Ovary (tissue), 3 donors: ENCODE measurements at regions not wholly inside any gene's neighbourhood (a gene's known extent, or its start where the extent isn't known, plus 50 kb on each side); places are given as distances from the start of the nearest gene placed in this dataset.

Experiments used
- CTCF ChIP-seq, 3 donors: fragments of 450-650 bp in 2 of 3; fragments of 200-600 bp in 1 of 3; IDR thresholded peaks; one replicate each; pipeline versions ENCODE4 v1.5.1 to v1.8.0; 2016 to 2022; ENCODE audit warnings: antibody characterized with exemption in 3 of 3, mild to moderate bottlenecking in 1 of 3
- EP300 ChIP-seq: sonication (generic); formaldehyde crosslinking; IDR thresholded peaks from one replicate; pipeline ENCODE4 v1.6.1; 2017; ENCODE audit warnings: antibody characterized with exemption
- POLR2A ChIP-seq: fragments of 450-650 bp; IDR thresholded peaks from one replicate; pipeline ENCODE4 v1.6.1; 2017; ENCODE audit warnings: antibody characterized with exemption, mild to moderate bottlenecking, moderate library complexity
- donor health status: DM: no; HTN: no; CAD: no.

DNA sequence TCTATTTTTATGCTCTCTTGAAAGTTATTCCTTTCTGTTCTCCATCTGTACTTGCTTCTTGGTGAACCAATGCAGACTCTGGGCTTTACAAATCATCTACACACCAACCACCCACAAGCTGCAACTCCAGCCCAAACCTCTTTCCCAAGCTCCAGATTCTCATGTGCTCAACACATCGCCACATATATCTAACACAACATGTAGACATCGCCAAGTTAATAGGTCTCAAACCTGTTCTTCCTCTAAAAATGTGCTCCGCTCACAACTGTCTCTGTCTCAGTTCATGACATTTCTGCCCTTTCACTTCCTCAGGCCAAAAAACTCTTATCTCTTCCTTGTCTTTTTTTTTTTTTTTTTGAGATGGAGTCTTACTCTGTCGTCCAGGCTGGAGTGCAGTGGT is 95.7 kb upstream of the EEPD1 start:
- TF ChIP-seq POLR2A (no peak), CTCF (IDR thresholded peaks at IDR 0.05) (no peak), EP300 (no peak)
